Liver (tissue), 8 donors: ENCODE measurements at regions not wholly inside any gene's neighbourhood (a gene's known extent, or its start where the extent isn't known, plus 50 kb on each side); places are given as distances from the start of the nearest gene placed in this dataset.

Experiments used
- DNase-seq: peaks from one replicate; pipeline ENCODE4 v3.0.0-alpha.2; 2017; ENCODE audit warnings: low spot score
- H3K27ac ChIP-seq, 2 donors: one replicate each; pipeline ENCODE4 v1.7.0; 2013; ENCODE audit warnings: inconsistent platforms in 2 of 2, low read length in 2 of 2, control low read depth in 1 of 2, low read depth in 1 of 2, mild to moderate bottlenecking in 1 of 2
- H3K27me3 ChIP-seq, 4 donors: one replicate each; pipeline versions ENCODE4 v1.6.1 to v1.7.0; 2013; ENCODE audit warnings: low read length in 3 of 4, inconsistent platforms in 1 of 4, mild to moderate bottlenecking in 1 of 4, moderate library complexity in 1 of 4; ENCODE audit not compliant: control insufficient read depth in 4 of 4, insufficient read depth in 4 of 4
- H3K36me3 ChIP-seq, 4 donors: one replicate each; pipeline versions ENCODE4 v1.6.1 to v1.7.0; 2013; ENCODE audit warnings: low read length in 3 of 4, mild to moderate bottlenecking in 3 of 4, low read depth in 1 of 4, moderate library complexity in 1 of 4; ENCODE audit not compliant: control insufficient read depth in 4 of 4, insufficient read depth in 3 of 4
- H3K4me1 ChIP-seq, 4 donors: one replicate each; pipeline versions ENCODE4 v1.6.1 to v1.7.0; 2013; ENCODE audit warnings: low read length in 3 of 4, mild to moderate bottlenecking in 3 of 4, moderate library complexity in 1 of 4; ENCODE audit not compliant: control insufficient read depth in 4 of 4, insufficient read depth in 4 of 4
- H3K4me3 ChIP-seq, 3 donors: one replicate each; pipeline versions ENCODE4 v1.6.1 to v1.7.0; 2013; ENCODE audit warnings: low read length in 3 of 3, control low read depth in 1 of 3, low read depth in 1 of 3, mild to moderate bottlenecking in 1 of 3
- H3K9ac ChIP-seq, 2 donors: one replicate each; pipeline ENCODE4 v1.7.0; 2013; ENCODE audit warnings: low read length in 2 of 2, mild to moderate bottlenecking in 2 of 2, moderate library complexity in 2 of 2, control low read depth in 1 of 2, low read depth in 1 of 2
- H3K9me3 ChIP-seq, 4 donors: one replicate each; pipeline versions ENCODE4 v1.6.1 to v1.7.0; 2013; ENCODE audit warnings: low read length in 3 of 4; ENCODE audit not compliant: control insufficient read depth in 4 of 4
- CTCF ChIP-seq: fragments of 150-350 bp; IDR thresholded peaks from 2 replicates; pipeline ENCODE4 v1.5.1; 2017; ENCODE audit warnings: improper control_type of control experiment, low read depth, low read length; ENCODE audit not compliant: missing input control
- EGR1 ChIP-seq, 2 donors: IDR thresholded peaks; 2 replicates each; pipeline ENCODE4 v1.6.1; 2016 to 2018; ENCODE audit warnings: antibody characterized with exemption in 2 of 2, low read depth in 2 of 2
- FOXA1 ChIP-seq: IDR thresholded peaks from 2 replicates; pipeline ENCODE4 v1.6.1; 2016; ENCODE audit warnings: antibody characterized with exemption
- GABPA ChIP-seq, 2 donors: IDR thresholded peaks in 1 of 2; conservative IDR thresholded peaks in 1 of 2; 2 replicates each; pipeline ENCODE4 v1.6.1; 2016; ENCODE audit warnings: antibody characterized with exemption in 2 of 2, mild to moderate bottlenecking in 1 of 2, moderate library complexity in 1 of 2
- HNF4A ChIP-seq, 2 donors: conservative IDR thresholded peaks; 2 replicates each; pipeline ENCODE4 v1.6.1; 2016; ENCODE audit warnings: antibody characterized with exemption in 2 of 2, mild to moderate bottlenecking in 2 of 2
- HNF4G ChIP-seq: IDR thresholded peaks from 2 replicates; pipeline ENCODE4 v1.6.1; 2016; ENCODE audit warnings: antibody characterized with exemption
- JUND ChIP-seq, 2 donors: IDR thresholded peaks; 2 replicates each; pipeline ENCODE4 v1.6.1; 2016; ENCODE audit warnings: antibody characterized with exemption in 2 of 2
- MAX ChIP-seq: IDR thresholded peaks from 2 replicates; pipeline ENCODE4 v1.6.1; 2016; ENCODE audit warnings: antibody characterized with exemption
- NR2F2 ChIP-seq: IDR thresholded peaks from 2 replicates; pipeline ENCODE4 v1.6.1; 2016; ENCODE audit warnings: antibody characterized with exemption
- RAD21 ChIP-seq, 2 donors: IDR thresholded peaks; 2 replicates each; pipeline ENCODE4 v1.6.1; 2016; ENCODE audit warnings: antibody characterized with exemption in 2 of 2, mild to moderate bottlenecking in 2 of 2
- RXRA ChIP-seq, 2 donors: IDR thresholded peaks; 2 replicates each; pipeline ENCODE4 v1.6.1; 2017 to 2018; ENCODE audit warnings: antibody characterized with exemption in 2 of 2, mild to moderate bottlenecking in 1 of 2
- SP1 ChIP-seq: IDR thresholded peaks from 2 replicates; pipeline ENCODE4 v1.6.1; 2018; ENCODE audit warnings: antibody characterized with exemption, mild to moderate bottlenecking
- TAF1 ChIP-seq: conservative IDR thresholded peaks from 2 replicates; pipeline ENCODE4 v1.6.1; 2016; ENCODE audit warnings: antibody characterized with exemption, mild to moderate bottlenecking
- YY1 ChIP-seq: IDR thresholded peaks from 2 replicates; pipeline ENCODE4 v1.6.1; 2016; ENCODE audit warnings: antibody characterized with exemption, mild to moderate bottlenecking
- ZBTB33 ChIP-seq: IDR thresholded peaks from 2 replicates; pipeline ENCODE4 v1.6.1; 2016; ENCODE audit warnings: antibody characterized with exemption
- WGBS: extraction: QIAGEN DNeasy Blood & Tissue Kit; methylation state at CpG from one replicate; pipeline ENCODE4 v1.1.7; 2013; 5-methylcytosine and 5-hydroxymethylcytosine counted together
- donor health status: healthy.
- donor health status: healthy.
- donor health status: healthy.
- donor health status: healthy.
- donor health status: healthy.

- TF ChIP-seq ZBTB33, result no peak
- TF ChIP-seq TAF1, result no peak
- TF ChIP-seq FOXA1, result no peak
- no peak for TF ChIP-seq GABPA (IDR thresholded peaks at IDR 0.05 in 1 of 2, conservative IDR thresholded peaks at IDR 0.05 in 1 of 2)
- no peak for TF ChIP-seq EGR1 (IDR thresholded peaks at IDR 0.05; ENCODE audit: low read depth in 2 of 2)
Observed at GRCh38 chr15:31892513-31892912, 137.8 kb upstream of the CHRNA7 start (continued).

- TF ChIP-seq YY1 (no peak), HNF4A (conservative IDR thresholded peaks at IDR 0.05) (no peak), NR2F2 (no peak), ZBTB33 (no peak)
- WGBS, result 82% methylated on average over 6 of the region's 6 CpGs
Observed at GRCh38 chr15:31893780-31894179, 136.5 kb upstream of the CHRNA7 start.

GRCh38 chr15:31897746-31898145 lies 132.6 kb upstream of the CHRNA7 start:
- Histone ChIP-seq H3K27me3 (peaks cover 0 to 3% (median 0%) of the 10 kb centered on the region in 4 donors), H3K9me3 (peaks cover 0 to 7% (median 2%) of the 10 kb centered on the region in 4 donors), H3K27ac (no peak overlapping the region), H3K9ac (no peak overlapping the region), H3K4me3 (no peak overlapping the region), H3K36me3 (no peaks in the 10 kb centered on the region), H3K4me1 (no peaks in the 10 kb centered on the region)
- no peak for DNase-seq
- no peak for TF ChIP-seq CTCF

More at GRCh38 chr15:31893780-31894179, 136.5 kb upstream of the CHRNA7 start:
- peaks cover 0 to 7% (median under 1%) of the 10 kb centered on the region in 4 donors for H3K9me3 ChIP-seq
- H3K27ac ChIP-seq, result no peak overlapping the region
- peaks cover 0 to 3% (median 0%) of the 10 kb centered on the region in 4 donors for H3K27me3 ChIP-seq
- no peak overlapping the region for H3K9ac ChIP-seq
- H3K4me1 ChIP-seq, result no peaks in the 10 kb centered on the region
- no peaks in the 10 kb centered on the region for H3K36me3 ChIP-seq
- no peak overlapping the region for H3K4me3 ChIP-seq
- DNase-seq, result no peak

- no peak overlapping the region for H3K4me3 ChIP-seq
- H3K27ac ChIP-seq, result no peak overlapping the region
- H3K27me3 ChIP-seq, result peaks cover 0 to 3% (median 0%) of the 10 kb centered on the region in 4 donors
- no peak for DNase-seq
- 92% methylated on average over 3 of the region's 3 CpGs for WGBS
- no peaks in the 10 kb centered on the region for H3K36me3 ChIP-seq
- no peak overlapping the region for H3K9ac ChIP-seq
- no peak for TF ChIP-seq RXRA (IDR thresholded peaks at IDR 0.05)
- no peak for TF ChIP-seq EGR1 (IDR thresholded peaks at IDR 0.05; ENCODE audit: low read depth in 2 of 2)
- TF ChIP-seq FOXA1, result no peak
- no peak for TF ChIP-seq GABPA (IDR thresholded peaks at IDR 0.05 in 1 of 2, conservative IDR thresholded peaks at IDR 0.05 in 1 of 2)
- no peak for TF ChIP-seq TAF1
- TF ChIP-seq JUND (IDR thresholded peaks at IDR 0.05), result no peak
- no peak for TF ChIP-seq SP1
- no peak for TF ChIP-seq MAX
- TF ChIP-seq HNF4G, result no peak
- no peak for TF ChIP-seq NR2F2
- TF ChIP-seq RAD21 (IDR thresholded peaks at IDR 0.05), result no peak
- H3K9me3 ChIP-seq, result peaks cover 0 to 7% (median 2%) of the 10 kb centered on the region in 4 donors
- H3K4me1 ChIP-seq, result no peaks in the 10 kb centered on the region
Observed at GRCh38 chr15:31901501-31901900, 128.8 kb upstream of the CHRNA7 start.
